Liver (tissue), 8 donors: ENCODE measurements at regions not wholly inside any gene's neighbourhood (a gene's known extent, or its start where the extent isn't known, plus 50 kb on each side); places are given as distances from the start of the nearest gene placed in this dataset.

Source experiments
- DNase-seq: peaks from one replicate; pipeline ENCODE4 v3.0.0-alpha.2; 2017; ENCODE audit warnings: low spot score
- H3K27ac ChIP-seq, 2 donors: one replicate each; pipeline ENCODE4 v1.7.0; 2013; ENCODE audit warnings: inconsistent platforms in 2 of 2, low read length in 2 of 2, control low read depth in 1 of 2, low read depth in 1 of 2, mild to moderate bottlenecking in 1 of 2
- H3K27me3 ChIP-seq, 4 donors: one replicate each; pipeline versions ENCODE4 v1.6.1 to v1.7.0; 2013; ENCODE audit warnings: low read length in 3 of 4, inconsistent platforms in 1 of 4, mild to moderate bottlenecking in 1 of 4, moderate library complexity in 1 of 4; ENCODE audit not compliant: control insufficient read depth in 4 of 4, insufficient read depth in 4 of 4
- H3K36me3 ChIP-seq, 4 donors: one replicate each; pipeline versions ENCODE4 v1.6.1 to v1.7.0; 2013; ENCODE audit warnings: low read length in 3 of 4, mild to moderate bottlenecking in 3 of 4, low read depth in 1 of 4, moderate library complexity in 1 of 4; ENCODE audit not compliant: control insufficient read depth in 4 of 4, insufficient read depth in 3 of 4
- H3K4me1 ChIP-seq, 4 donors: one replicate each; pipeline versions ENCODE4 v1.6.1 to v1.7.0; 2013; ENCODE audit warnings: low read length in 3 of 4, mild to moderate bottlenecking in 3 of 4, moderate library complexity in 1 of 4; ENCODE audit not compliant: control insufficient read depth in 4 of 4, insufficient read depth in 4 of 4
- H3K4me3 ChIP-seq, 3 donors: one replicate each; pipeline versions ENCODE4 v1.6.1 to v1.7.0; 2013; ENCODE audit warnings: low read length in 3 of 3, control low read depth in 1 of 3, low read depth in 1 of 3, mild to moderate bottlenecking in 1 of 3
- H3K9ac ChIP-seq, 2 donors: one replicate each; pipeline ENCODE4 v1.7.0; 2013; ENCODE audit warnings: low read length in 2 of 2, mild to moderate bottlenecking in 2 of 2, moderate library complexity in 2 of 2, control low read depth in 1 of 2, low read depth in 1 of 2
- H3K9me3 ChIP-seq, 4 donors: one replicate each; pipeline versions ENCODE4 v1.6.1 to v1.7.0; 2013; ENCODE audit warnings: low read length in 3 of 4; ENCODE audit not compliant: control insufficient read depth in 4 of 4
- ATF3 ChIP-seq: IDR thresholded peaks from 2 replicates; pipeline ENCODE4 v1.6.1; 2016; ENCODE audit warnings: antibody characterized with exemption
- CTCF ChIP-seq: fragments of 150-350 bp; IDR thresholded peaks from 2 replicates; pipeline ENCODE4 v1.5.1; 2017; ENCODE audit warnings: improper control_type of control experiment, low read depth, low read length; ENCODE audit not compliant: missing input control
- EGR1 ChIP-seq, 2 donors: IDR thresholded peaks; 2 replicates each; pipeline ENCODE4 v1.6.1; 2016 to 2018; ENCODE audit warnings: antibody characterized with exemption in 2 of 2, low read depth in 2 of 2
- FOXA1 ChIP-seq: IDR thresholded peaks from 2 replicates; pipeline ENCODE4 v1.6.1; 2016; ENCODE audit warnings: antibody characterized with exemption
- FOXA2 ChIP-seq: IDR thresholded peaks from 2 replicates; pipeline ENCODE4 v1.6.1; 2016; ENCODE audit warnings: antibody characterized with exemption
- GABPA ChIP-seq, 2 donors: IDR thresholded peaks in 1 of 2; conservative IDR thresholded peaks in 1 of 2; 2 replicates each; pipeline ENCODE4 v1.6.1; 2016; ENCODE audit warnings: antibody characterized with exemption in 2 of 2, mild to moderate bottlenecking in 1 of 2, moderate library complexity in 1 of 2
- HNF4A ChIP-seq, 2 donors: conservative IDR thresholded peaks; 2 replicates each; pipeline ENCODE4 v1.6.1; 2016; ENCODE audit warnings: antibody characterized with exemption in 2 of 2, mild to moderate bottlenecking in 2 of 2
- HNF4G ChIP-seq: IDR thresholded peaks from 2 replicates; pipeline ENCODE4 v1.6.1; 2016; ENCODE audit warnings: antibody characterized with exemption
- JUND ChIP-seq, 2 donors: IDR thresholded peaks; 2 replicates each; pipeline ENCODE4 v1.6.1; 2016; ENCODE audit warnings: antibody characterized with exemption in 2 of 2
- MAX ChIP-seq: IDR thresholded peaks from 2 replicates; pipeline ENCODE4 v1.6.1; 2016; ENCODE audit warnings: antibody characterized with exemption
- NR2F2 ChIP-seq: IDR thresholded peaks from 2 replicates; pipeline ENCODE4 v1.6.1; 2016; ENCODE audit warnings: antibody characterized with exemption
- RAD21 ChIP-seq, 2 donors: IDR thresholded peaks; 2 replicates each; pipeline ENCODE4 v1.6.1; 2016; ENCODE audit warnings: antibody characterized with exemption in 2 of 2, mild to moderate bottlenecking in 2 of 2
- REST ChIP-seq: IDR thresholded peaks from 2 replicates; pipeline ENCODE4 v1.6.1; 2016; ENCODE audit warnings: antibody characterized with exemption, mild to moderate bottlenecking
- RXRA ChIP-seq, 2 donors: IDR thresholded peaks; 2 replicates each; pipeline ENCODE4 v1.6.1; 2017 to 2018; ENCODE audit warnings: antibody characterized with exemption in 2 of 2, mild to moderate bottlenecking in 1 of 2
- SP1 ChIP-seq: IDR thresholded peaks from 2 replicates; pipeline ENCODE4 v1.6.1; 2018; ENCODE audit warnings: antibody characterized with exemption, mild to moderate bottlenecking
- TAF1 ChIP-seq: conservative IDR thresholded peaks from 2 replicates; pipeline ENCODE4 v1.6.1; 2016; ENCODE audit warnings: antibody characterized with exemption, mild to moderate bottlenecking
- YY1 ChIP-seq: IDR thresholded peaks from 2 replicates; pipeline ENCODE4 v1.6.1; 2016; ENCODE audit warnings: antibody characterized with exemption, mild to moderate bottlenecking
- ZBTB33 ChIP-seq: IDR thresholded peaks from 2 replicates; pipeline ENCODE4 v1.6.1; 2016; ENCODE audit warnings: antibody characterized with exemption
- WGBS: extraction: QIAGEN DNeasy Blood & Tissue Kit; methylation state at CpG from one replicate; pipeline ENCODE4 v1.1.7; 2013; 5-methylcytosine and 5-hydroxymethylcytosine counted together
- donor health status: healthy.
- donor health status: healthy.
- donor health status: healthy.
- donor health status: healthy.
- donor health status: healthy.

GRCh38 chr4:67120369-67120768 lies 424.9 kb downstream of the CENPC start:
- Histone ChIP-seq H3K4me3 (no peak overlapping the region), H3K9ac (no peak overlapping the region), H3K9me3 (no peaks in the 10 kb centered on the region), H3K27ac (no peak overlapping the region), H3K36me3 (no peaks in the 10 kb centered on the region), H3K4me1 (no peaks in the 10 kb centered on the region), H3K27me3 (no peaks in the 10 kb centered on the region)
- 19% methylated on average over 1 of the region's 1 CpG for WGBS
- no peak for DNase-seq
- TF ChIP-seq SP1: no peak
- TF ChIP-seq HNF4A (conservative IDR thresholded peaks at IDR 0.05): no peak
- TF ChIP-seq YY1: no peak
- TF ChIP-seq TAF1: no peak
- TF ChIP-seq EGR1 (IDR thresholded peaks at IDR 0.05; ENCODE audit: low read depth in 2 of 2): no peak
- no peak for TF ChIP-seq RXRA (IDR thresholded peaks at IDR 0.05)
- no peak for TF ChIP-seq JUND (IDR thresholded peaks at IDR 0.05)
- no peak for TF ChIP-seq HNF4G
- TF ChIP-seq MAX: no peak
- no peak for TF ChIP-seq FOXA1
- TF ChIP-seq CTCF: no peak
- no peak for TF ChIP-seq RAD21 (IDR thresholded peaks at IDR 0.05)

- H3K36me3 ChIP-seq: no peaks in the 10 kb centered on the region
- DNase-seq: no peak
- peaks cover 0 to 9% (median 0%) of the 10 kb centered on the region in 4 donors for H3K4me1 ChIP-seq
- H3K9ac ChIP-seq: no peak overlapping the region
- TF ChIP-seq RAD21 (IDR thresholded peaks at IDR 0.05): no peak
- TF ChIP-seq SP1: no peak
- TF ChIP-seq EGR1 (IDR thresholded peaks at IDR 0.05; ENCODE audit: low read depth in 2 of 2): no peak
- TF ChIP-seq YY1: no peak
- no peak for TF ChIP-seq FOXA1
- no peak for TF ChIP-seq REST
- TF ChIP-seq JUND (IDR thresholded peaks at IDR 0.05): no peak
- TF ChIP-seq HNF4G: no peak
- TF ChIP-seq GABPA (IDR thresholded peaks at IDR 0.05 in 1 of 2, conservative IDR thresholded peaks at IDR 0.05 in 1 of 2): no peak
- TF ChIP-seq ATF3: no peak
- no peak for TF ChIP-seq RXRA (IDR thresholded peaks at IDR 0.05)
- TF ChIP-seq NR2F2: no peak
- no peak for TF ChIP-seq FOXA2
- TF ChIP-seq ZBTB33: no peak
- no peak for TF ChIP-seq CTCF
- TF ChIP-seq HNF4A (conservative IDR thresholded peaks at IDR 0.05): no peak
- TF ChIP-seq TAF1: no peak
- no peak for TF ChIP-seq MAX
- no peaks in the 10 kb centered on the region for H3K9me3 ChIP-seq
- no peak overlapping the region for H3K27ac ChIP-seq
- no peaks in the 10 kb centered on the region for H3K27me3 ChIP-seq
- H3K4me3 ChIP-seq: no peak overlapping the region
Measured at GRCh38 chr4:67109276-67109675, 436.0 kb downstream of the CENPC start.
